ENCODE measurements at regions not wholly inside any gene's neighbourhood (a gene's known extent, or its start where the extent isn't known, plus 50 kb on each side); places are given as distances from the start of the nearest gene placed in this dataset. TPM values are rescaled to one million over a fixed set of nuclear protein-coding genes. Genes with fewer than 3 reads are reported as not detected.
"Not testable (repeated sequence)": the region's sequence is repeated elsewhere in the genome, so short reads cannot be mapped to it uniquely, and the experiment has no call there.

- Histone ChIP-seq H3K4me2 (no peak overlapping the region), H3K9me2 (replicated peaks; ENCODE audit: insufficient read depth) (no peaks in the 10 kb centered on the region), H3K27ac (no peak overlapping the region), H3K79me2 (no peaks in the 10 kb centered on the region), H2AFZ (no peak overlapping the region), H3K4me1 (ENCODE audit: insufficient read depth) (no peaks in the 10 kb centered on the region), H3K9me3 (ENCODE audit: low read depth) (no peaks in the 10 kb centered on the region), H3K36me3 (replicated peaks; ENCODE audit: insufficient read depth, low read depth) (no peaks in the 10 kb centered on the region), H4K20me1 (ENCODE audit: insufficient read depth, poor library complexity, severe bottlenecking) (no peaks in the 10 kb centered on the region), H3K27me3 (no peaks in the 10 kb centered on the region), H3K4me3 (no peak overlapping the region)
- WGBS (ENCODE audit: low lambda C conversion rate, missing lambda C conversion rate): 93% methylated on average over 5 of the region's 5 CpGs
- no peak for DNase-seq (ENCODE audit: low spot score)
- TF ChIP-seq EZH2 (IDR thresholded peaks at IDR 0.05; ENCODE audit: borderline replicate concordance) (no peak), EZH2phosphoT487 (IDR thresholded peaks at IDR 0.05; ENCODE audit: low read depth, severe bottlenecking, unreplicated experiment) (no peak), CTCF (IDR thresholded peaks at IDR 0.05; ENCODE audit: poor library complexity) (no peak)
Observed at GRCh38 chr7:65812281-65812680, 60.6 kb upstream of the VKORC1L1 start.

GRCh38 chr7:65814556-65815167, 58.2 kb upstream of the VKORC1L1 start:
- 86% methylated on average over 3 of the region's 3 CpGs for WGBS (ENCODE audit: low lambda C conversion rate, missing lambda C conversion rate)
- not testable (repeated sequence) for H2AFZ ChIP-seq; H4K20me1 ChIP-seq (ENCODE audit: insufficient read depth, poor library complexity, severe bottlenecking); H3K4me1 ChIP-seq (ENCODE audit: insufficient read depth); H3K4me3 ChIP-seq; H3K27ac ChIP-seq; H3K27me3 ChIP-seq; H3K9me3 ChIP-seq (ENCODE audit: low read depth); H3K9me2 ChIP-seq (replicated peaks; ENCODE audit: insufficient read depth); H3K36me3 ChIP-seq (replicated peaks; ENCODE audit: insufficient read depth, low read depth); H3K4me2 ChIP-seq; DNase-seq (ENCODE audit: low spot score); H3K79me2 ChIP-seq

GRCh38 chr7:65820287-65820950, 52.5 kb upstream of the VKORC1L1 start:
- Histone ChIP-seq H3K9me2 (replicated peaks; ENCODE audit: insufficient read depth) (no peaks in the 10 kb centered on the region), H3K27me3 (no peaks in the 10 kb centered on the region), H3K4me2 (no peak overlapping the region), H3K27ac (no peak overlapping the region), H3K4me1 (ENCODE audit: insufficient read depth) (no peaks in the 10 kb centered on the region), H3K79me2 (no peaks in the 10 kb centered on the region), H3K4me3 (no peak overlapping the region), H4K20me1 (ENCODE audit: insufficient read depth, poor library complexity, severe bottlenecking) (no peaks in the 10 kb centered on the region), H3K36me3 (replicated peaks; ENCODE audit: insufficient read depth, low read depth) (no peaks in the 10 kb centered on the region), H2AFZ (no peak overlapping the region), H3K9me3 (ENCODE audit: low read depth) (no peaks in the 10 kb centered on the region)
- 47% methylated on average over 4 of the region's 4 CpGs for WGBS (ENCODE audit: low lambda C conversion rate, missing lambda C conversion rate)
- TF ChIP-seq EZH2phosphoT487 (IDR thresholded peaks at IDR 0.05; ENCODE audit: low read depth, severe bottlenecking, unreplicated experiment) (no peak), CTCF (IDR thresholded peaks at IDR 0.05; ENCODE audit: poor library complexity) (no peak), EZH2 (IDR thresholded peaks at IDR 0.05; ENCODE audit: borderline replicate concordance) (no peak)
- DNase-seq (ENCODE audit: low spot score): no peak

Small RNA genes lying in the stretch of these regions (small RNA-seq; reads per million reads assigned to genes)
- gene AC114501.1: not detected
- gene RNU6-912P: not detected
- gene SNORA15B-2: not detected
- gene SNORA22: 0.28 reads per million
